Retinal pigment epithelial cell (primary cell): ENCODE measurements at regions not wholly inside any gene's neighbourhood (a gene's known extent, or its start where the extent isn't known, plus 50 kb on each side); places are given as distances from the start of the nearest gene placed in this dataset.
"Not testable (repeated sequence)": the region's sequence is repeated elsewhere in the genome, so short reads cannot be mapped to it uniquely, and the experiment has no call there.

Experiments
- DNase-seq: peaks from one replicate; pipeline ENCODE4 v3.0.0-alpha.2; 2010; ENCODE audit warnings: low read depth
- H3K4me3 ChIP-seq: 2 replicates; pipeline ENCODE4 v1.5.1; 2011; ENCODE audit warnings: mild to moderate bottlenecking, low read length, control low read depth, moderate library complexity
- CTCF ChIP-seq: conservative IDR thresholded peaks from 2 replicates; pipeline ENCODE4 v1.5.1; 2011; ENCODE audit warnings: low read depth, low read length, control low read depth, inconsistent platforms

- DNase-seq = no peak
- no peak overlapping the region for H3K4me3 ChIP-seq
- no peak for TF ChIP-seq CTCF
These were observed 314.5 kb upstream of the RGPD4 start for GRCh38 chr2:107511970-107512789.

- no peak for TF ChIP-seq CTCF
- no peak overlapping the region for H3K4me3 ChIP-seq
- DNase-seq = peak; percentile 82
These were observed 301.3 kb upstream of the RGPD4 start for GRCh38 chr2:107525406-107525805.

- no peak overlapping the region for H3K4me3 ChIP-seq
- DNase-seq = no peak
- TF ChIP-seq CTCF = no peak
These were observed 297.5 kb upstream of the RGPD4 start for GRCh38 chr2:107529146-107529545.

- no peak overlapping the region for H3K4me3 ChIP-seq
- no peak for DNase-seq
- TF ChIP-seq CTCF = no peak
These were observed 296.6 kb upstream of the RGPD4 start for GRCh38 chr2:107530046-107530445.

DNA sequence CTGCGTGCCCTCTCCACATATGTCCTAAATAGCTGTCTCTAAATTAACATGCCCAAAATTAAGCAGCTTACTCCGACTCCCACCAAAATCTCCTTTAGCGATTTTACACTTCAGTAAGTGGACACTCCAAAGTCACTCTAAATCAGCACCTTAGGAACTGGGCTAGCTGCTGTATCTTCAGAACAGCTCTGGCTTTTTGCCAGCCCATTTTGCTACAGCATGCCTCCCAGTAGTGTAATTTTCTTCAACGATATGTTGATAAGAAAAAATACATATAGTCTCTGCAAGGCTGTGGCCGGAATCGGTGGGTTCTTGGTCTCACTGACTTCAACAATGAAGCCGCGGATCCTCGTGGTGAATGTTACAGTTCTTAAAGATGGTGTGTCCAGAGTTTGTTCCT lies 291.8 kb upstream of the RGPD4 start:
- no peak overlapping the region for H3K4me3 ChIP-seq
- no peak for TF ChIP-seq CTCF
- no peak for DNase-seq

DNA sequence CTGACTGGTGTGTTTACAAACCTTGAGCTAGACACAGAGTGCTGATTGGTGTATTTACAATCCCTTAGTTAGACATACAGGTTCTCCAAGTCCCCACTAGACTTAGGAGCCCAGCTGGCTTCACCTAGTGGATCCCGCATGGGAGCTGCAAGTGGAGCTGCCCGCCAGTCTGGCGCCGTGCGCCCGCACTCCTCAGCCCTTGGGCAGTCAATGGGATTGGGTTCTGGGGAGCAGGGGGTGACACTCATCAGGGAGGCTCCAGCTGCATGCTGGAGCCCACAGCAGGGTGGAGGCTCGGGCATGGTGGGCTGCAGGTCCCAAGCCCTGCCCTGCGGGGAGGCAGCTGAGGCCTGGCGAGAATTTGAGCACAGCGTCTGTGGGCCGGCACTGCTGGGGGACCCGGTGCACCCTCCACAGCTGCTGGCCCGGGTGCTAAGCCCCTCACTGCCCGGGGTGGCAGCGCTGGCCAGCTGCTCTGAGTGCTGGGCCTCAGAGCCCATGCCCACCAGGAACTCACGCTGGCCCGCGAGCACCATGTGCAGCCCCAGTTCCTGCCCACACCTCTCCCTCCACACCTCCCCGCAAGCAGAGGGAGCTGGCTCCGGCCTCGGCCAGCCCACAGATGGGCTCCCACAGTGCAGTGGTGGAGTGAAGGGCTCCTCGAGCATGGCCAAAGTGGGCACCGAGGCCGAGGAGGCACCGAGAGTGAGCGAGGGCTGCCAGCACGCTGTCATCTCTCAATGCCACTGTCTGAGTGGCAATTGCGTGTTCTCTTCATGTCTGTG lies 290.6 kb upstream of the RGPD4 start:
- not testable (repeated sequence) for H3K4me3 ChIP-seq

GRCh38 chr2:107542314-107542740 lies 284.4 kb upstream of the RGPD4 start:
- DNase-seq = no peak
- TF ChIP-seq CTCF = no peak

More for the DNA sequence above, 290.6 kb upstream of the RGPD4 start:
- not testable (repeated sequence) for DNase-seq

More at GRCh38 chr2:107542314-107542740, 284.4 kb upstream of the RGPD4 start:
- no peak overlapping the region for H3K4me3 ChIP-seq
